Gastrocnemius medialis (tissue), 4 donors: ENCODE measurements at regions not wholly inside any gene's neighbourhood (a gene's known extent, or its start where the extent isn't known, plus 50 kb on each side); places are given as distances from the start of the nearest gene placed in this dataset.

ENCODE experiments used
- POLR2A ChIP-seq, 2 donors: fragments of 450-650 bp; IDR thresholded peaks; one replicate each; pipeline ENCODE4 v1.6.1; 2017; ENCODE audit warnings: antibody characterized with exemption in 2 of 2, mild to moderate bottlenecking in 2 of 2, moderate library complexity in 2 of 2
- TF ChIP-seq, protein P1 (sequence below), 5 experiments: fragments of 450-650 bp in 3 of 5; fragments of 200-600 bp in 2 of 5; sonication (generic) in 2 of 5; IDR thresholded peaks in 4 of 5; conservative IDR thresholded peaks in 1 of 5; 1 replicate in 4 of 5; 2 replicates in 1 of 5; pipeline ENCODE4 v1.5.1; 2016 to 2019; ENCODE audit warnings: antibody characterized with exemption in 5 of 5, mild to moderate bottlenecking in 3 of 5, moderate library complexity in 3 of 5

DNA sequence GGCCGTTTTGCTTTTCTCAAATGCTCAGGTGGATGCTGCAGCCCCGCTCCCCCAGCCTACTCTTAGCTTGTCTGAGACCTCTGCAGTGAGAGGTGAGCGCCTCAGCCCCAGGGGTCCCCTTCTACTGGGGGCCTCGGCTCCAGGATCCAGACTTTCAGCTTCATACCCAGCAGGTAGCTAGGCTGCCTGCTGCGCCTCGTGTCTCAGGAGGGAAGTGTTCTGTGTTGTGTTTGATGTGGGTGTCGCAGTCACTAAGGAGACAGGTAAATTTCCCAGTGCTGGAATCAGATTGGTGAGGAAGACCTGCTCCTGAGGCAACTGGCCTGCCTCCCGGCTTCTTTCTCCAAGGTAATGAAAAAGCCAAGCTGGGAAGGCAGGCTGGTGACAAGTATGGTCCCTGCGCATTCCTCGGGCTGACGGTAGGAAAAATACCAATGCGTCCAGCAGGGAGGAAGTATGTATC is 604.0 kb upstream of the SALL1 start:
- TF ChIP-seq, protein P1, sequence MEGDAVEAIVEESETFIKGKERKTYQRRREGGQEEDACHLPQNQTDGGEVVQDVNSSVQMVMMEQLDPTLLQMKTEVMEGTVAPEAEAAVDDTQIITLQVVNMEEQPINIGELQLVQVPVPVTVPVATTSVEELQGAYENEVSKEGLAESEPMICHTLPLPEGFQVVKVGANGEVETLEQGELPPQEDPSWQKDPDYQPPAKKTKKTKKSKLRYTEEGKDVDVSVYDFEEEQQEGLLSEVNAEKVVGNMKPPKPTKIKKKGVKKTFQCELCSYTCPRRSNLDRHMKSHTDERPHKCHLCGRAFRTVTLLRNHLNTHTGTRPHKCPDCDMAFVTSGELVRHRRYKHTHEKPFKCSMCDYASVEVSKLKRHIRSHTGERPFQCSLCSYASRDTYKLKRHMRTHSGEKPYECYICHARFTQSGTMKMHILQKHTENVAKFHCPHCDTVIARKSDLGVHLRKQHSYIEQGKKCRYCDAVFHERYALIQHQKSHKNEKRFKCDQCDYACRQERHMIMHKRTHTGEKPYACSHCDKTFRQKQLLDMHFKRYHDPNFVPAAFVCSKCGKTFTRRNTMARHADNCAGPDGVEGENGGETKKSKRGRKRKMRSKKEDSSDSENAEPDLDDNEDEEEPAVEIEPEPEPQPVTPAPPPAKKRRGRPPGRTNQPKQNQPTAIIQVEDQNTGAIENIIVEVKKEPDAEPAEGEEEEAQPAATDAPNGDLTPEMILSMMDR (IDR thresholded peaks at IDR 0.05 in 4 of 5, conservative IDR thresholded peaks at IDR 0.05 in 1 of 5), result no peak
- no peak for TF ChIP-seq POLR2A (IDR thresholded peaks at IDR 0.05)
